Stimulated activated CD4-positive, alpha-beta T cell treated with anti-CD3 and anti-CD28 coated beads, Interleukin-1b, Interleukin-23, amount 100 ng/mL, for 1 hour (primary cell): ENCODE measurements at regions not wholly inside any gene's neighbourhood (a gene's known extent, or its start where the extent isn't known, plus 50 kb on each side); places are given as distances from the start of the nearest gene placed in this dataset.
"Not testable (repeated sequence)": the region's sequence is repeated elsewhere in the genome, so short reads cannot be mapped to it uniquely, and the experiment has no call there.

Experiments used
- DNase-seq, 2 donors: peaks; one replicate each; pipeline ENCODE4 v3.0.0-alpha.2; 2020; ENCODE audit warnings: low read depth in 2 of 2

DNA sequence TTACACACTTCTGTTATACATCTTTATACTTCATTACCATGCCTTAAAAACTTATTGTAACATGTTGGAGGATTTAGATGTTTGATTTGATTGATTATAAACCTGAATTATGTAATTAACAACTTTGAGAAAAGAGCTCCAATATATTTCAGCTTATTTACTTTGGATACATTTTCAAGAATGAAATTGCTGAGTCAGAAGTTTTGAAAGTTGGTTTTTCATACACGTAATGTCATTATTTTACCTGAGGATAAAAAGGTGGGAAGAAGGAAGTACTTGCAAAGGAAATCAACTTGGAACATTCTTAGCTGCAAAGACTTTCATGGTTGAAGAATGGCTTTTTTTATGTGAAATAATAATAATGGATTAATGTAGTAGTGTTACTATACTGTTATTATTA, 677.2 kb downstream of the FAM181B start:
- DNase-seq, result no peak

DNA sequence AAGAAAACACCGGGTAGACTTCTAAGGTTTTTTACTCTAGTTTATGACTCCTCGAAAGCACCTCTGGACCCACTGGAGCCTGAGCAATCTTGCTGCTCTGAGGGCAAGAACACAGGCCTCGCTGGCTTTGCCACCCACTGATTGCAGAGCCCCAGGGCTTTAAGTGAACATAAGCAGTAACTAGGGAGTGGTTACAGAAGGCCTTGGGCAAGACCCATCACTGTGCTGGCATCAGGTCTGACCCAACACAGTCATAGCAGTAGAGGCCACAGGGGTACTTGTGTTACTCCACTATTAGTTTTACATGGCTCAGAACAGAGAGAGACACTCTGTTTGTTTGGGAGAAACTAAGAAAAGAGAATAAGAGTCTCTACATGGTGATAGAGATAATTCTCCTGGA, 684.5 kb downstream of the FAM181B start:
- no peak for DNase-seq

DNA sequence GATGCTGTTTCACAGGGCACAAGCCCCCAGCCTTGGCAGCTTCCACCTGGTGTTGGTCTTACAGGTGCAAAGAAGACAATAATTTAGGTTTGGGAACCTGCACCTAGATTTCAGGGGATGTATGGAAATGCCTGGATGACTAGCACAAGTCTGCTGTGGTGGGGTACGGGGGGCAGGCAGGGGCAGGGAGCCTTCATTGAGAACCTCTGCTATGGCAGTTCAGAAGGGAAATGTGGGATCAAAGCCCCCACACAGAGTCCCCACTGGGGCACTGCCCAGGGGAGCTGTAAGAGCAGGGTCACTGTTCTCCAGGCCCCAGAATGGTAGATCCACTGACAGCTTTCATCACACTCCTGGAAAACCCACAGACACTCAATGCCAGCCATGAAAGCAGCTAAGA, 686.5 kb downstream of the FAM181B start:
- DNase-seq, result no peak

DNA sequence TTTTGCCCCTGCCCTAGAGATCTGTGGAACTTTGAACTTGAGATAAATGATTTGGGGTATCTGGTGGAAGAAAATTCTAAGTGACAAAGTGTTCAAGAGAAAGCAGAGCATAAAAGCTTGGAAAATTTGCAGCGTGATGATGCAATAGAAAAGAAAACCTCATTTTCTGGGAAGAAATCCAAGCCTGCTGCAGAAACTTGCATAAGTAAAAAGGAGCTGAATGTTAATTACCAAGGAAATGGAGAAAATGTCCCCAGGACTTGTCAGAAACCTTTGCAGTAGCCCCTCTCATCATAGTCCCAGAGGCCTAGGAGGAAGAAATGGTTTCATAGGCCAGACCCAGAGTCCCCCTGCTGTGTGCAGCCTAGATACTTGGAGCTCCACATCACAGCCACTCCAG, 686.9 kb downstream of the FAM181B start:
- no peak for DNase-seq

DNA sequence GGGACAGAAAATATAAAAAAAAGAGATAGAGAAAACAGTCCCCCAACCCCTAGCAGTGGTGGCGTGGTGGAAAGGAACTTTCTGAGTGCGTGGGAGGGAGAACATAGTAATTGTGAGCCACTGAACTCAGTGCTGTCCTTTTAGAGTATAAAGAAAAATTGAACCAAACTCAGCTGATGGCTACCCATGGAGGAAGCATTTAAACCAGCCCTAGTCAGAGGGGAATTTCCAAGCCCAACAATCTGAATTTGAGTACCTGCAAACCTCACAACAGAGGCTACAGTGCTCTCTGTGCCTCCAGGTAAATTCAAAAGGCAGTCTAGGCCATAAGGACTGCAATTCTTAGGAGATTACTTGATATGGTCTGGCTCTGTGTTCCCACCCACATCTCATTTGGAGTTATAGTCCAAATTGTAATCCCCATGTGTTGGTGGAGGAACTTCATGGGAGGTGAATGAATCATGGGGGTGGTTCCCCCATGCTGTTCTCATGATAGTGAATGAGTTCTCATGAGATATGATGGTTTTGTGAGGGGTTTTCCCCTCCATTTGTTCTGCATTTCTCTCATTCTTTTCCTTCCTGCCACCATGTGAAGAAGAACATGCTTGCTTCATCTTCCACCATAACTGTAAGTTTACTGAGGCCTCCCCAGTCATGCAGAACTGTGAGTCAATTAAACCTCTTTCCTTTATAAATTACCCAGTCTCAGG, 687.8 kb downstream of the FAM181B start:
- DNase-seq, result no peak

DNA sequence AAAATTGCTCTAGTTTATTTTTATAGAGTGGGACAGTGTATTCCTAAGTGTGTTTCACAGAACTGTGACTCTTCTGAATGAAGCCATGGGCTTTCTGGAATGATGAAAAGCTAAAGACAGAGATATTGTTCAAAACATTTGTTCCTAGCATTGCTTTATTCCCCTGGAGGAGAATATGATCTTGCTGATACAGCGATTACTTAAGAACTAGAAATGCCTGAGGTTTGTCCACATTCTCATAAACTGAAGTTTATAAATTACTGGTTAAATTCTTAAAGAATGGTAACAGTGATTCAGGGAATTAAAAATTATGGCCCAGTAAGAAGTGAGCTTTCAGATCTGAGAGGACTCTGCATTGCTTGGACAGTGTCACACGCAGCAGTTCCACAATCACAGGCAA, 690.3 kb downstream of the FAM181B start:
- DNase-seq, result no peak

DNA sequence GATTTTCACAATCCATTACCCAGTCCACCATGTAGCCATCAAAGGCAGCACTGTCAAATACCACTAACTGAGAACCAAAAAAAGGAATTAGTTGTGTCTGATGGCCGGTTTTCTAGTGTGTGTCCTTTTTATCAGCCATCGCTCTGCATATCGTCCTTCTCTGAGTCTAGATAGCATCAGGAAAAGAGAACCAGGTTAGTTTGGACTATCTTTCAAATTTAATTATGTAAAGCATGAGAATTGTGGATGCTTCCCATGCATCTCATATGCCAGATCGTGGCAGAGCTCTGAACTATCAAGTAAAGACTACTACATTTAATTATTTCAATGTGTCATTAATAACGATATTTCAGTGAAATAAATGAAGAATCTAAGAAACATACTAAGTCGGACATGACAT, 691.9 kb downstream of the FAM181B start:
- DNase-seq, result no peak

DNA sequence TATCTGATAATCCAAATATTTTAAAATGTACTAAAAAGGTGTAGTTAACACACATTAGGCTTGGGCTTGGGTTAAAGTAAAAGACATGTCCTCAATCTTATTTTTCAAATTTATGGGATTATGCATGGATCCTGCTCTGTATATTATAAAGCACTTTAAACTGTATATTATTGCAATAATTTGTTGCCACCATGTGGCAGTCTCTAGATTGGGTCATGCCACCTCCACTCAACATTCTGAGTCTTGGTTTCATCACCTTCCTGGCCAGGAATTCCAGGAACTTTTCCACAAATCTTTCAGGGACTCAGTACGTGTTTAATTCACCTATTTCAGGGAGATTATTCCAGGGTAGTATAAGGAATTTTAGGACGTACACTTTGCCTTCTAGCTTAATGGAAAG, 695.5 kb downstream of the FAM181B start:
- DNase-seq, result no peak

DNA sequence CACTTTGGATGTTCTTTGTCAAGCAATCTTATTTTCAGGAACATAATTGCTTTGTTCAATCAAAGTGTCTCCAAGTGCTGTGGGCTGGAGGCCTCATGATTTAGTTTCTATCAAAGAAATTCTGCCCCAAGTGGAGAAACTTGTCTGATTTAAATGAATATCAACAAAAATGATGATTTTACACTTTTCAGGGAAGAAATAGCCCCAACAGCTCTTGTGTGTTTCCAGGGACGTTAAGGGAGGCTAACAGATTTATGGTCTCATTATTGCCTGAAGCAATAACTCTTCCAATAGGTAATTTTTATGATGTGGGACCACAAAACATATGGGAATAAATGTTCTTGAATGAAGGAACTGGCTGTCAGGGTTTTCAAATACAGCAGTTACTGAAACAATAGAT, 699.1 kb downstream of the FAM181B start:
- DNase-seq, result no peak

DNA sequence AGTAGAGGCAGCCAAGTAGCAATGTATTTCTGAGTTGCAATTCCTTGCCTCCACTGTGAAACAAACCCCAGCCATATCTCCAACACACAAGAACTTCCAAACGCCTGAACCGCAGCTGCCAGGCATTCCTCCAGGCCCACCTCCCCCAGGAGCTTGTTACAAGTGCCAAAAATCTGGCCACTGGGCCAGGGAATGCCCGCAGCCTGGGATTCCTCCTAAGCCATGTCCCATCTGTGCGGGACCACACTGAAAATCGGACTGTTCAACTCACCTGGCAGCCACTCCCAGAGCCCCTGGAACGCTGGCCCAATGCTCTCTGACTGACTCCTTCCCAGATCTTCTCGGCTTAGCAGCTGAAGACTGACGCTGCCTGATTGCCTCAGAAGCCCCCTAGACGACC, 706.3 kb downstream of the FAM181B start:
- DNase-seq, result not testable (repeated sequence)

DNA sequence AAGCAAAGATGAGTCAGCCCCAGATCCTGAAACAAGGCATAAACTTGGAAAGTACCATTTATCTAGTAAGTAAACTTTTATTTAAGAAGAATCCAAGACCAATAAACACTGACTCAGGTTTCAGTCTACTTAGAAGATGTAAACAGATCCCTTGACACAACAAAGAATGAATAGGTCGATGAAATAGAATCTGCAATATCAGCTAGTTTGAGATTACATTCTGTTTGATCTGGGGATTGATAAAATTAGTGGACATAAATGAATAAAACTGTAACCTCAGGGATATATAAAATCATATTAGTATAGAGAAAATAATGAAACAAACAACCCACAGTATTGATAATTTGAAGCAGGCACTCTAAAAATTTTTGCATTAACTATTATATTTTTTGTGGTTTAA, 708.9 kb downstream of the FAM181B start:
- no peak for DNase-seq

DNA sequence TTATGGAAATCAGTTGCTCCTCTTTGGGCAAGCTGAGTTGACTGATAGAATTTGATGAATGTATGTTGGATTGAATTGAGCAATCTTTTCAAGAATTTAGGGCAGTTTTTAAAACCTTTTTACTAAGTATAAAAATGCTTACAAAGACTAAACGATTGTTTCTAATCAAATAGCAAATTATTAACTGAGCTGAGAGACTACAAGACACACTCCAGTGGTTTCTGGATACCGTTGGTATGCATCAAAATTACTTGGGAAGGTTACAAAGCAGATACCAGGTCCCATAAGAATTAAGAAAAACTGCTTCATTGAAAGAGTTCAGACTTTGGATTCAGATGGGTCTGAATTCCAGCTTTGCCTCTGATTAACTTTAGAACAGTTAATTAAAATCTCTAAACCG, 721.4 kb downstream of the FAM181B start:
- no peak for DNase-seq

DNA sequence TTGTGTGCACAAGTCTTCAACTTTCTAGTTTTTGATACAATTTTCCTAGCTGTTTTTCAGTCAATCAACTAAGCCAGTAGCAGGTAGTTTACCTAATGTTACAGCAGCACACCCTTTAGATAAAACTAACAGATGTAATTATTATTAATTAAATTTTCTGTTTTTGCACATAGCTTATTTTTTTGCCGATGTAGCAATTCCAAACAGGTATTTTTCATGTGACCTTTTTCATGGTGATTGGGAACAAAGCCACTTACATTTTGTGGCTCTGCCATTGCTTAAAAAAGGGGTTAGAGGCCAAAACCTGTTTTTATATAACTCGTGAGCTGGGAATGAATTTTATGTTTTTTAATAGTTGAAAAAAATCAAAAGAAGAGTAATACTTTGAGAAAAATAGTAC, 724.5 kb downstream of the FAM181B start:
- DNase-seq, result no peak

DNA sequence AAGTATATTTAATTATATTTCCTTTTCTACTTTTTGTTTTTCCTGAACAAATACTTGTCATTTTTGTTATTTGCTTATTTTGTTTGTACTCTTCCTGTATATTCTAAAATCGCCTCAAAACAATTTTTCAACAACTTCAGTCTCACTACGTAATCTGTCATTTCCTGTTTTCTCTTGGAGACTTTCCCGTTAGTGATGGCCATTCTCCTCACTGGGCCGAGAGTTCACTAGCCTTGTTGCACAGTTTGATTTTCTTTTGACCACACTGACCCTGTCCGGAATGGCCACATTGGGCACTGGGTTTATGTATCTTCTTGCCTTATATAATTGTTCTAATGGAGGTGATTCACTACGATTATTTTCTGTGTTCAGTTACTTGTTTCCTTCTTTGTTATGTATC, 726.1 kb downstream of the FAM181B start:
- DNase-seq, result no peak

DNA sequence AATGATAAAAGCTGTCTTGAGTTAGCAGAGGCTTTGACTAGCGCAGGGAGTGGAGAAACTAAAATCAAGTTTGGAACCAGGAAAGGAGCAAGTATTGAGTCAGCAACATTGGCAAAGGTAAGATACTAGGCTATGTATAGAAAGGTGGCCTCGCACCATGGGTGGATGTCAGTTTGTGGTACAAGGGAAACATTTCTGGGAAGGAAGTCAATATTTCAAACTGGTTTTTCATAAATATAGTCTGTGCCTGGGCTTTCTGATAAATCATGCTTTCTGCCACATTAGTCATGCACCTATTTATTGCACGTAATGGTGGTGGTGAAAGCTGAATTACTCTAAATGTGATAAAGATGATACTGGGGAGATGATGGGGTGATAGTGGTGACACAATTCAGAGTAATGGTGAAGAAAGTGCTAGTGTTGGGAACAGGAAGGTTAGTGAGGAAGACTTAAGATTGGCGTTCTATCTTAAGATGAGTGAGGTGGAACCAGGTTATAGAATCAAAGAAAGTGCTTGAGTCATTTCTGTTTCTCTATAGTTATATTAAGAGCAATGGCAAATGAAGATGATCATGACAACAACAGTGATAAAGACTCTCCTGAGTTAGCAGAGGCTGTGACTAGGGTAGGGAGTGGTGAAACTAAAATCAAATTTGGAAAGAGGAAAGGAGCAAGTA, 729.0 kb downstream of the FAM181B start:
- no peak for DNase-seq

DNA sequence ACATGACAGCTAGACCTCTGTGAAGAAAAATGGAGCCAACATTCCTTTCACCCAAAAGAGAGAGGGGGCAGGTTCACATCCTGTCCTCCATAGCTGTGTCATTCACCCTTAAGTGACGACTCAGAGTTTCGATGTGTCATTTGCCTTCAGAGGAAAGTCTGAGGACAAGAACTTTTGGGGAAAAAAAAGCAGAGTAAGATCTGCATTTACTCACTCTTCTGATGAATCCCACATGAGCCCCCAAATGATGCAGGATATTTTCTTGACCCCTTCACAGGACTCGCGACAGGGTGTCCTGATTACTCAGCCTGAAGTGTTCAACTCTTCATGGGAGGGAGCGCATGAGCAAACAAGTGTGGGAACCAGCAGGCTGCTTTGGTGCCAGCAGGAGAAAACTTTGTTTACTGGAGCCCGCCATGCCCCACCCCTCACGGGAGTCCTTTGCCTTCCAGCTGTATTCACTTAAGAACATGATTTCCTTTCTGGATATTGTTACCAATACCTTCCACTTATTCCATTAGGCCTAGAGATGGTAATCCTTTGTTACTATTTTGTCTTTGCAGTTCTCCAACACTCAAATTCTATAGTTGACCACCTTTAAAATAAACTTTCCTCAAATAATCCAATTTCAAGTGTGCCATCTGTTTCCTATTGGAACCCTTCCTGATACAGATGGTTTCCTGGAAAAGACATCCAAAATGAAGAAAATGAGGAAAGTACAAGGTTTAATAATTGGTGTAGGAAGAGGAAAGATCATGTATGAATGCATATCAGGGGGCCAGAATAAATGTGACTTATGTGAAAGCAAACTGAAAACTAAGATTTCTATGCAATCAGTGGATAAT, 729.8 kb downstream of the FAM181B start:
- DNase-seq, result no peak

DNA sequence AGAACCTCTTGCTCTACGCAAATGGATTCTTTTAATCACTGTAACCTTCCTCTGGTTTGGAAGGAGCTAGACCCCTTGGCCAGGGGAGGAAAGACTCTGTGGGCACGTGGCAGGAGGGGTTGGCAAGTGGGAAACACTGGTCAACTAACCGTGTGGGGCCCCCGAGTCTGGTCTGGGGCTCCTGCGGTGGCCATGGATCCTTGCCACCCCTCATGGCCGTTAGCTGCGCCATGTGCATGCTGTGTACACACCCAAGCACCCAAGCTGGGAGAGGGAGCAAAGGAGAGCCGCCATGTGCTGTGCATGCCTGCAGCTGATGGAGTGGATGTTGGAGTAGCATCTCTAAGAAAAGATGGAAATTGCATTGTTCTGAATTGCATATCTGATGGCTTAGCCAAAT, 730.6 kb downstream of the FAM181B start:
- no peak for DNase-seq

DNA sequence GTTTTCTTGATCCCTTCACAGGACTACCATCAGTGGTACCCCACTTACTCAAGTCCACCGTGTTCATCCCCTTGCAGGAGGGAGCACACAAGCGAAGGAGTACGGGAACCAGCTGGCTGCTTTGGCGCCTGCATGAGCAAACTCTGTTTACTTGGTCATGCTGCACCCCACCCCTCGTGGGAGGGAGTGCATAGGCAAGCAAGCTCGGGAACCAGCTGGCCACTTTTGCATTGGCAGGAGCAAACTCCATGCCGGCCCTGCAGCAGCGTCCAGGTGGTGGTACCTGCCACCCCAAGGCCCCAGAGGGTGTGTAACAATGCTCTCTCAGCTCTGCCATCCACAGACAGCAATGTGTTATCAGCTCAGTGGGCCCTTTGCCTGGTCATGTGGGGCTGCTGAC, 737.8 kb downstream of the FAM181B start:
- no peak for DNase-seq

DNA sequence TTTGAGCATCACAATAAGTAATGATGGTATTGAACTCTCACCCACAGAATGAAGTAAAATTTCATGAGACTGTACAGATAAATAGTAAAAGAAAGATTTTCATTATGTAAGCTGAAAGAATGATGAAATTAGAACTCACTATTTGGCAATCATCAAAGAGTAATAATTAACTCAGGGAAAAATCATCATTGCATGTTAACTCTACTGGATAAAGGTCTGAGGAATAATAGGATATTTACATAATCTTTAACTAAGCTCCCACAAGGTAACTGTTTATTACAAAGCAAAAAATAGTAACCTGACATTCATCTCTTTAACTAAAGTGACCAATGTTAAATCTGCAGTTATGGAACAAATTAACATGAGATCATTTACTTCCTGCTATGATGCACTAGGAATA, 739.9 kb downstream of the FAM181B start:
- DNase-seq, result no peak

DNA sequence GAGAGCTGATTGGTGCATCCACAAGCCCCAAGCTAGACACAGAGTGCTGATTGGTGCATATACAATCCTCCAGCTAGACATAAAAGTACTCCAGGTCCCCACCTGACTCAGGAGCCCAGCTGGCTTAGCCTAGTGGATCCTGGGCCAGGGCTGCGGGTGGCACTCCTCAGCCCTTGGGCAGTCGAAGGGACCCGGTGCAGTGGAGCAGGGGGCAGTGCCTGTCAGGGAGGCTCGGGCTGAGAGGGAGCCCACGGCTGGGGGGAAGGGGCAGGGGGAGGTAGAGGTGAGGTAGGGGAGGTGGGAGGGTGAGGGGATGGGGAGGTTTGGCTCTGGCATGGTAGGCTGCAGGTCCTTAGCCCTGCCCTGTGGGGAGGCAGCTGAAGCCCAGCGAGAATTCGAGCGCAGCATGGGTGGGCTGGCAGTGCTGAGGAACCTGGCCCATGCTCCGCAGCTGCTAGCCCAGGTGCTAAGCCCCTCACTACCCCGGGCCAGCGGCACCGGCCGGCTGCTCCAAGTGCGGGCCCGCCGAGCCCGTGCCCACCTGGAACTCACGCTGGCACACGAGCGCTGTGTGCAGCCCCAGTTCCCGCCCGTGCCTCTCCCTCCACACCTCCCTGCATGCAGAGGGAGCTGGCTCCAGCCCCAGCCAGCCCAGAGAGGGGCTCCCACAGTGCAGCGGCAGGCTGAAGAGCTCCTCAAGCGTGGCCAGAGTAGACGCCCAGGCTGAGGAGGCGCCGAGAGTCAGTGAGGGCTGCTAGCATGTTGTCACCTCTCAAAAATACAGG, 742.8 kb downstream of the FAM181B start:
- DNase-seq, result no peak

DNA sequence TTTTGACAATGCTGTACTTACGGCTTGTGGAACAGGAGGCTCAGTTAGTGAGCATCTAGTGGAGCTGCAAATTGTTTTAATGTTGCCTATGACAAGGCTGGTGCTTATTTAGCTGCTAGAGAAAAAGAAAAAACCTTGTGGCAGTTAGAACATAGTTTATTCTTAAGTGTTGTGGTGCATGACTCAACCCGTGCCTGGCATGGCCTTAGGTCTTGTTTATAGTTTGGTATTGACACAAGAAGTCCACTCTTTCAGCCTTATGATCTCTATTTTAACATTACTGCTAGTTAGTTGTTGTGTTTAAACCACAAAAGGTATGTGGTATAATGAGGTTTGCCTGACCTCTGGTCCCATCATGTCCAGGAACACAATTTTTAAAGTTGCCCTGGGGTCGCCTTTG, 744.6 kb downstream of the FAM181B start:
- DNase-seq, result no peak

DNA sequence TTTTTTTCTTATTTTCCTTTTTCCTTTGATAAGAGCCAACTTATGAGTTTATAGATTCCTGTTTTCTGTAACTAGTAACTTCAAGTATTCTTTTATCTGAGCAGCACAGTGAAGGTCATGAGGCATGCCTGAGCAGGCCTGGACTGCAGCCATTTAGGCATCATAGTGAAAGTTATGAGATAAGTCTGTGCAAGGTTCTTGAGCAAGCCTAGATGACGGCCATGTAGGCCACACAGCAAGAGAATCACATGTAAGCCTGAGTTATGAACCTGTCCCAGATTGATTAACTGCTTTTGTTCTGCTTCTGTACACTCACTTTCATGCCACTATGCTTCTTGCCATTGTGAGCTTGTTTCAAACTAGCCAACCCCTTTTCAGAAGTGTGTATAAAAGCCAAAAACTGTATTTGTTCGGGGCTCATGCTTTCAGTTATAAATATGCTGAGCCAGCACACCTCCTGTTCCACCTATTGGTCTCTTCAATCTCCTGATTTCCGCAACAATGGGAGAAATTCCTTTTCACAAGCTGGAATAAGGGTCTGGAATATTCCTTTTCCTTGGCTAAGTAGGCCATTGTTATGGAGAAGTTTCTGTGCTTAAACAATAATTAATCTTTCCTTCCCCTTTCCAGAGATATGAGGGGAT, 745.7 kb downstream of the FAM181B start:
- no peak for DNase-seq
